KBM-7 (cell line): ENCODE measurements at regions not wholly inside any gene's neighbourhood (a gene's known extent, or its start where the extent isn't known, plus 50 kb on each side); places are given as distances from the start of the nearest gene placed in this dataset.

Experiments used
- DNase-seq: peaks from one replicate; pipeline ENCODE4 v3.0.0-alpha.2; 2015
- in situ Hi-C: fragments of 300-500 bp; cut with MboI; formaldehyde crosslinking; loops from 2 replicates; pipeline ENCODE4 v1.14.3; 2020; ENCODE audit warnings: low sequenced_read_pairs, low pct_unique_long_range_greater_than_20kb, mixed read lengths

- no peak for DNase-seq
- in situ Hi-C loops, result no loop called here
These were observed 171.4 kb downstream of the PTN start for GRCh38 chr7:137172105-137172590.

GRCh38 chr7:137169282-137169698, 174.2 kb downstream of the PTN start:
- peak; percentile 18 for DNase-seq
- in situ Hi-C loops, result no loop called here

DNA sequence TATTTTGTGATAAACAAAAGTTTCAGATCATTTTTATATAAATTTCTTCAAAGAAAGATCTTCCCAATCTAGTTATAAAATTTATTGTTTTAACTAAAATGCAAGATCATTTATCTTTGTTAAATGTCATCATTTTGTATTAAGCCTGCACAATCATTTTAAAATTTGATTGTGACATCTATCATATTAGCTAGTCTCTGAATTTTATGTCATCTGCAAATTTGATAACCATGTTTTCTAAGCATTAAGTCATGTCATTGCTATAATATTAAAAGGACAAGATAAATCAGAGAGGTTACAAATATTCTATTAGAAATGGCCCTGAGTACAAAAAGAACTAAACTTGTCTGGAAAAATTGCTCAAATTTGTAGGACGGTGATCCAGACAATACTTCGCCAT, 175.9 kb downstream of the PTN start:
- DNase-seq, result no peak
- in situ Hi-C loops, result no loop called here

DNA sequence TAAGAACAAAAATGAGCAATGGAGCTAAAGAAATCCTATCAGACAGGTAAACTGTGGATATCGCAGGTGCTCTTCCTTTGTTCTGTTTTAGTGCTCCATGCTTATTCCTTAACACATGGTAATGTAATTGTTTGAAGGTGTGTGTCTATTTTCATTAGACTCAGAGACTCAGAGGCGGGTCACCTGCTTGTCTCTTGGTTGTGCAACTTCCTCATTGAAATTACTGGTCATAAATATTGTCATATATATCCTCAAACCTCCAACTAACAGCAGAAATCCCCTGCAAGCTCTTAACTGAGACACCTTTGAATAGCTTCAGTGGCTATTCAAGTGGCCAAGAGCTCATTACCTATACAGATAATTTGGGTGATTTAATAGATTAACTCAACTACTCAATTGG, 177.2 kb downstream of the PTN start:
- in situ Hi-C loops, result no loop called here
- DNase-seq, result no peak

DNA sequence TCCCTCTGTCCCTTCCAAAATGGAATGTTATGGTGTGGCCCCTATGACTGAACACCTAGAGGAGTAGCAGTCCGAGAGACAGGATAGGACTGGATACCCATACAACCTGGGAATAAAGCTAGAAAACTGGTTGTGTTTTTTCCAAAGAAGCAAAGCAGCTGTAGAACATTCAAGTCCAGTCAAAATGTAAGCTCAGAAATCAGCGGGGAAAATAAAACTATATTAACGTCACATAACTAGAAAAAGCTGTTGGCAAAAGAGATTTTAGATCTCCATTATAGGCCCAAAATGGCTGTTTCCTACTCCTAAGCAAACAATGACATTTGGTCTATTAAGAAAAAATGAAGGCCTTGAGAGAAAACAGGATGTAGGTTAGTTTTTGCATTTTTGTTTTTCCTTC, 177.7 kb downstream of the PTN start:
- in situ Hi-C loops, result no loop called here

DNA sequence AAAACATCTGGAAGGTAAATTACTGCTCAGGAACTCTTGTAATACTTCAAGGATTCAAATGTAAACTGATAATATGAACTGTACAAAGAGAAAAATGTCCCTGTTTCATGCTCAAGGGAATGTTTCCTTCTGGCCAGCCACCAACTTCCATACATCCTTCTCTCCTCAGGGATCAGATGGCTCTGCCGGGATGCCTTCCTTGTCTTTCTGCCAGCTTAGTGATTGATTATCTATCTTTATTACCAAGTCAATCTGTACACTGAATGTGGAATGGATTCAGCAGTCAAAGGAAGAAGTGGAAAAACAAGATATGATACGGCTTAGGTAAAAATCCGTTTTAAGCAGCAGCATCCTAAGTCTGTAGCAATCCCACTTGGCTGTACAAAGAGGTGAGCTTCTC, 178.3 kb downstream of the PTN start:
- DNase-seq, result no peak
- in situ Hi-C loops, result no loop called here

More for the DNA sequence above, 177.7 kb downstream of the PTN start:
- DNase-seq, result no peak

- in situ Hi-C loops, result no loop called here
- DNase-seq, result no peak
These were observed 179.3 kb downstream of the PTN start for GRCh38 chr7:137164251-137164650.

DNA sequence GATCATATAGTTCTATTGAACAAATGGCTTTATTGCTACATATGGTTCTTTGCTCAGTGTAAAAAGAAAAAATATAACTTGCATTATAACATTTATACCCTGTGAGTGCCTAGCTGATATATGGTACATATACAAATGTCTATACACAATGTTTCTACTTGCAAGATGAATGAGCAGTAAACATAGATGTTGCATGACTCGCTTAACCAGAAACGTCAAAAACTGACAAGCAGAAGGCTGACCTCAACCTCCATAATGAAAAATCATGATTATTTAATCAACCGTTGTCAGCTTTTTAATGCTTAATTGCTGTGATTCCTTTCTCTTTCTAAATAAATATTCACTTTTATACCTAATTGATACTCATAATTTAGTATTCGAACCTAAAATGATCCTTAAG, 183.3 kb downstream of the PTN start:
- no peak for DNase-seq
- in situ Hi-C loops, result no loop called here

- DNase-seq, result no peak
- in situ Hi-C loops, result no loop called here
These were observed 186.3 kb downstream of the PTN start for GRCh38 chr7:137157256-137157655.

DNA sequence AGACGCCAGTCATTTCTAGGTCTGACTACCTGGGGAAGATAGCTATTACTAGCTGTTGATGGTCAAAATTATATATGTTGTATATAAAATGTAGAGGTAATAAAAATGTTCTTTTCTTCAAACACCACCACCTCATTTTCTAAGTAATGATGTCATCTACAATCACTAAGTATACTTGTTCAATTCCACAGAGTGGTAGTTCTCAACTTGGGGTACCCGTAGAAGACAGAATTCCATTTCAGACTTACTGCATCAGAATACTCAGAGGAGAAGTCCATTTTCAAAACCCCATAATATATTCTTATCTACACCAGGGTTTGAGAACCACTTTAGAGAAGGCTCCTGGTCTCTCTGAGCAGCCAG, 191.9 kb downstream of the PTN start:
- in situ Hi-C loops, result no loop called here

GRCh38 chr7:137151041-137151689, 192.4 kb downstream of the PTN start:
- DNase-seq, result no peak
- in situ Hi-C loops, result no loop called here

More for the DNA sequence above, 191.9 kb downstream of the PTN start:
- no peak for DNase-seq

- DNase-seq, result no peak
- in situ Hi-C loops, result no loop called here
These were observed 196.2 kb downstream of the PTN start for GRCh38 chr7:137147338-137147720.

- no peak for DNase-seq
- in situ Hi-C loops, result no loop called here
These were observed 196.8 kb downstream of the PTN start for GRCh38 chr7:137146552-137147337.

DNA sequence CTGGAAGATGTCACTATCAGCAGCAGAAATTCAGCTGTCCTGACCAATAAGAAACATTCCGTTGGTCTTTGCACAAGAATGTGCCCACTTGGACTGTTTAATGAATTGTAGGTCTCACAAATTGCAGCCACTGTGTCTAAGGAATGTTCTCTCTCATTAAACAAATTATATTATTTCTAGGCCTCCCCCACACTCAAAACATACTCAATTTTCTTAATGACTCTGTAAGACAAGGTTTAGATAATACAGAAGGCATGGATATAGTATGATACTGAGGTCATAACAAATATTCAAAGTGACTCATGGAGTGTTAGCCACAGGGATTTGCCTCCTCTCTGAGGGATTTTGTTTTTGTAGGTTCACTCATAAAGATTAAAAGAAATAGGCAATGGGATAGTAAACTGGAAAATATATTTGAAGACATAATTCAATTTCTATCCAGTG, 197.5 kb downstream of the PTN start:
- in situ Hi-C loops, result no loop called here

DNA sequence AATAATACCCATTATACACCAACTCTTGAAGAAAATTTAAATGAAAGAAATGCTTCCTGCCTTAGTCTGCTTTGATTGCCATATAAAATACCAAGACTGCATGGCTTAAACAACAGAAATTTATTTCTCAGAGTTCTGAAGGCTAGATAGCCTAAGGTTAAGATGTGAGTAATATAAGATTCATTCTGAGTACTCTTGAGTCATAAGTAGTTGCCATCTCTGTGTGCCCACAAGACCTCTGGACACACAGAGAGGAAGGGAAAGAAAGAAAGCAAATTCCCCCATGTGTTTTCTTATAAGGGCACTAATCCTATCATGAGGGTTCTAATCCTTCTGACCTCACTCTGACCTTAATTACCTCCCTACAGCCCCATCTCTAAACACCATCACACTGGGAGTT, 201.2 kb downstream of the PTN start:
- in situ Hi-C loops, result no loop called here
- DNase-seq, result no peak

More for the DNA sequence above, 197.5 kb downstream of the PTN start:
- DNase-seq, result no peak

- in situ Hi-C loops, result no loop called here
- no peak for DNase-seq
These were observed 207.7 kb downstream of the PTN start for GRCh38 chr7:137135654-137136350.

DNA sequence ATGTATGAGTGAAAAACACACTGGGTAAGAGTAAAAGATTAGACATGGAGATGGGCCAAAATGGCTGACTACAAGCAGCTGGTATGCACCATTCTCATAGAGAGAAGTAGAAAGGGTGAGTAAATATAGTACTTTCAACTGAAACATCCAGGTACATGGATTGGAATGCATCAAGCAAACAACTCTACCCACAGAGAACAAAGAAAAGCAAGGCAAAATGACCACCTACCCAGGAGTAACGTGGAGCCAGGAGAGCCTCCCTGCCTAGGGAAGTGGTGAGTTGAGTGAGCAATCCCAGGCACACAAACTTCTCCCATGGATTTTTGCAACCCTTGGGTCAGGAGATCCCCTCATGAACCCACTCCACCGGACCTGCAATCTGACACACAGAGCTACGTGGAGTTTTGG, 212.8 kb downstream of the PTN start:
- no peak for DNase-seq
- in situ Hi-C loops, result no loop called here

DNA sequence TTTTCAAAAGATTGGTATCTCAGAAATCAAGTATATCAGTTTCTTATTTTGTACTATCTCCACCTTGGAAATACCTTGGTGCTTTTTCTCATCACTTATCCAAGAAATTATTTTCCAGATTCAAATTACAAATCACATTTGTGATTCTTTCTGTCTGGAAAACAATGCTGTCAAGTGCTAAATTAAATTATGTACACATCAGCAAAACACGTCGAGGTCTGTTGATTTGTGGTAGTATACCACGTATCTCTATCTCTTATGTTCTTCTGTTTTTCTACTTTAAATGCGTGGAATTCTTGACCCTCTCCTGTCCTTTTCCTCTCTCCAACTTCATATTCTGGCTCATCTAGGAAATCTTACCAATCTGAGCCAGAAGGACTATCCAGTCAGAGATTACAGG, 214.5 kb downstream of the PTN start:
- no peak for DNase-seq
- in situ Hi-C loops, result no loop called here

- no peak for DNase-seq
- in situ Hi-C loops, result no loop called here
These were observed 215.7 kb downstream of the PTN start for GRCh38 chr7:137127806-137128205.

DNA sequence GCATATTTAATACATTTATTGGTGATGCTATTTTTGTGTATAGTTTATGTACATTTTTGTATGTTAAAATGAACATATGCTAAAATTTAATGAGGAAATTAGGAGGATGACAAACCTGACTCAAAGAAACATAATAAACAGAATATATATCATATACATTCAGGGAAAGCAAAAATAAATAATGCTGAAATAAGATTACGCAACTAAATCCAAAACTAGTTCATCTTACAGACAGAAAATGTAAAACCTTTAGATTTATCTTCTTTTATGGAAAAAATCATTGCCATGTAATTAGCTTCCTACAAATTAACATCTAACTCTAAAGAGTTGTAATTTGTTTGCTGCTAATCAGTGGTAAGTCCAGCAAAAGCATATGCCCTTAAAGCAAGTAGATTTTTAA, 216.5 kb downstream of the PTN start:
- in situ Hi-C loops, result no loop called here
- DNase-seq, result no peak
